Raji (cell line): ENCODE measurements at regions not wholly inside any gene's neighbourhood (a gene's known extent, or its start where the extent isn't known, plus 50 kb on each side); places are given as distances from the start of the nearest gene placed in this dataset.

Experiments used
- POLR2A ChIP-seq: IDR thresholded peaks from 2 replicates; pipeline ENCODE4 v1.6.1; 2011; ENCODE audit warnings: low read depth, low read length, control low read depth; ENCODE audit not compliant: insufficient read depth

DNA sequence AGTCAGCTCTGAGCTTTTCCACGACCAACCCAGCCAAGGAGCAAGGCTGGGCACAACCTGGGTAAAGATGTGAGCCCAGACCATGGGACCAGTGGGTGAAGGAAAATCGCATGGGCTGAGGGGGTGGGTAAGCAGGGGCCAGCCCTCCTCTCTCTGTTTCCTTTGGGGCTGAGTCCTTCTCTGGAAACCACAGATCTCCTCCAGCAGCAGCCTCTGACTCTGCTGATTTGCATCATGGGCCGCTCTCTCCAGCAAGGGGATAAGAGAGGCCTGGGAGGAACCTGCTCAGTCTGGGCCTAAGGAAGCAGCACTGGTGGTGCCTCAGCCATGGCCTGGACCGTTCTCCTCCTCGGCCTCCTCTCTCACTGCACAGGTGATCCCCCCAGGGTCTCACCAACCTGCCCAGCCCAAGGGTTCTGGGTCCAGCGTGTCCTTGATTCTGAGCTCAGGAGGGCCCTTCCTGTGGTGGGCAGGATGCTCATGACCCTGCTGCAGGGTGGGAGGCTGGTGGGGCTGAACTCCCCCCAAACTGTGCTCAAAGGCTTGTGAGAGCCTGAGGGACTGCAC lies 67.8 kb downstream of the GGTLC2 start:
- TF ChIP-seq POLR2A: no peak

DNA sequence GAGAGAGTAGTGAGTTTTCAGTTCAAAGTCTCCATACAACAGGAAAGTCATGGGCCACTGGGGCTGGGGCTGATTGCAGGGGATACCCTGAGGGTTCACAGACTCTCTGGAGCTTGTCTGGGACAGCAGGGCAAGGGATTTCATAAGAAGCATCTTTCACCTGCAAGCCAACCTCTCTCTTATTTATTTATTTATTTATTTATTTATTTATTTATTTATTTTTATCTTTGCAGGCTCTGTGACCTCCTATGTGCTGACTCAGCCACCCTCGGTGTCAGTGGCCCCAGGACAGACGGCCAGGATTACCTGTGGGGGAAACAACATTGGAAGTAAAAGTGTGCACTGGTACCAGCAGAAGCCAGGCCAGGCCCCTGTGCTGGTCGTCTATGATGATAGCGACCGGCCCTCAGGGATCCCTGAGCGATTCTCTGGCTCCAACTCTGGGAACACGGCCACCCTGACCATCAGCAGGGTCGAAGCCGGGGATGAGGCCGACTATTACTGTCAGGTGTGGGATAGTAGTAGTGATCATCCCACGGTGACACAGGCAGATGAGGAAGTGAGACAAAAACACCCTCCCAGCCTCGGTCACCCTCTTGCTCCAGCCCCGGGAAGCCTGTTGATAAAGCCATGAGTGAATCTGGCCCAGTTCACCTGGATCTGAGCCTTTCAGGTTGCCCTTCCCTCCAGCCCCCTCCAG lies 68.4 kb downstream of the GGTLC2 start:
- TF ChIP-seq POLR2A: no peak

- TF ChIP-seq POLR2A: no peak
Observed at GRCh38 chr22:22713416-22713815, 69.0 kb downstream of the GGTLC2 start.

GRCh38 chr22:22714600-22715335 lies 70.4 kb downstream of the GGTLC2 start:
- TF ChIP-seq POLR2A: no peak

- TF ChIP-seq POLR2A: no peak
Observed at GRCh38 chr22:22716136-22716665, 71.8 kb downstream of the GGTLC2 start.

DNA sequence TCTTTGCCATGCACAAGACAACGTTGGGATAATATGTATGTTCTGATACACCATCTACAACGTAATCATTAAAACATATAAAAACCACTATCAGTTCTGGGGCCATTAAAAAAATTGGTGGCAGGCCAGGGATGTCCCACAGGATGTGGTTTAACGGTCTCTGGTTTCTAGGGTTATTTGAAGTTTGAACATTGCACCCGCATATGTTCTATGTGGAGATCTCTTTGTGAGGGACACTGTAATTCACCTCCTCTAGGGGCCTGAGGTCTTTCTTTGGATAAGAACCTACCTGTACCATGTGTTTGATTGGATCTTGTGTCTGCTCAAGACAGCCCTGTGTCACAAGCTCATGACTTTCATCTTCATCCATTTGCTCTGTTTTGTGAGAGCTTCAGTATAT lies 73.2 kb downstream of the GGTLC2 start:
- no peak for TF ChIP-seq POLR2A

DNA sequence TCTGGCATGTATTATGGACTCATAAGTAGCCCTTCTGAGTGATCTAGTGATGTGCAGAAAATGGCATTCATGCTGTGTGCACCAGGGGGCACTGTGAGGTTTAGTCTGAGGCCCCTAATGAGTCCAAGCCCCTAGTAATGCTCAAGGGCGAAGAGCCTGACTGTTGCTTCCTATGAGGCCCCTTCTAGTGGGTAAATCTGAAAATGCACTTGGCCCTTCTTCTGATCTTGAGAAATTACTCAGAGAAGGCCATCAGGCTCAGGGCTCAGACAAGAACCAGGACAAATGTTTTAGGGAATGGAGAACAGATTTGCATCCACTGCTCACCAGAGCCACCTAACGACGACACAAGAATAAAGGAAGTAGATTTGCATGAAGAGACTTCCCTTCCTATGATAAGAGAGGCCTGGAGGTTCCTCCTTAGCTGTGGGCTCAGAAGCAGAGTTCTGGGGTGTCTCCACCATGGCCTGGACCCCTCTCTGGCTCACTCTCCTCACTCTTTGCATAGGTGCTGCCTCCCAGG lies 75.8 kb downstream of the GGTLC2 start:
- peak; percentile 51; the same call in 1 of the 2 replicates for TF ChIP-seq POLR2A

DNA sequence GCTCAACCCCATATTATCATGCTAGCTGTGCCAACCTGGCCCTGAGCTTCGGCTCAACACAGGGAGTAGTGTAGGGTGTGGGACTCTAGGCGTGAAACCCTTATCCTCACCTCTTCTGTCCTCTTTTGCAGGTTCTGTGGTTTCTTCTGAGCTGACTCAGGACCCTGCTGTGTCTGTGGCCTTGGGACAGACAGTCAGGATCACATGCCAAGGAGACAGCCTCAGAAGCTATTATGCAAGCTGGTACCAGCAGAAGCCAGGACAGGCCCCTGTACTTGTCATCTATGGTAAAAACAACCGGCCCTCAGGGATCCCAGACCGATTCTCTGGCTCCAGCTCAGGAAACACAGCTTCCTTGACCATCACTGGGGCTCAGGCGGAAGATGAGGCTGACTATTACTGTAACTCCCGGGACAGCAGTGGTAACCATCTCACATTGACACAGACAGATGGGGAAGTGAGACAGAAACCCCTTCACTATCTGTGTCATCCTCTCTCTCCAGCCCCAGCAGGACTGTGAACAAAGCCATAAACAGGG lies 76.4 kb downstream of the GGTLC2 start:
- 0 out of 2 replicates have a peak, but pooled peaks have one; percentile 7 for TF ChIP-seq POLR2A

GRCh38 chr22:22721681-22722354 lies 77.4 kb downstream of the GGTLC2 start:
- TF ChIP-seq POLR2A: no peak

- TF ChIP-seq POLR2A: no peak
Observed at GRCh38 chr22:22728382-22728781, 84.0 kb downstream of the GGTLC2 start.

- TF ChIP-seq POLR2A: no peak
Observed at GRCh38 chr22:22730655-22731373, 86.4 kb downstream of the GGTLC2 start.

- no peak for TF ChIP-seq POLR2A
Observed at GRCh38 chr22:22731374-22731676, 86.9 kb downstream of the GGTLC2 start.

DNA sequence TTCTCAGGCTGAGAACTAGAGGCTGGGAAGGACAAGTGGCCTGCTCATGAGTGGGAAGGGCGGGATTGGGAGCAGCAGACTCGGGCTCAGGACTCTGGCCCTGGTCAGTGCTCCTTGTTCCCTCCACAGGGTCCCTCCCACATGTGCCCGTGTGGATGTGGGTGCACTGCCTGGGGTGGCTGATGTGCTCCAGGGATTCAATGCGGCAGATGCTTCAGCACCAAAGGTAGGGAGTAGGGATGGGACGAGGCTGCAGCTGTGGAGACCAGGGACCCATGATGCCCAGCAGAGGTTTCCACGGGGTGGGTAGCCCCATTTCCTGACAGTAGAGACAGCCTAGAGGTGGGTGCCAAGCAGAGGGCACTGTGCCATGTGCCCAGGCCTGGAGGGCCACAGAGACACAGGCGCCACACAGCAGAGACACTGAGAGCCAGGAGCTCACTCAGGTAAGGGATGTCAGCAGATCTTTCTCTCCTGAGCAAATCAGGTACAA lies 89.5 kb downstream of the GGTLC2 start:
- no peak for TF ChIP-seq POLR2A
